Ectodermal cell (in vitro differentiated cells): ENCODE measurements at regions not wholly inside any gene's neighbourhood (a gene's known extent, or its start where the extent isn't known, plus 50 kb on each side); places are given as distances from the start of the nearest gene placed in this dataset.

Source experiments
- H3K27ac ChIP-seq: 2 replicates; pipeline ENCODE4 v1.7.0; 2013; ENCODE audit warnings: mild to moderate bottlenecking, low read depth, low read length; ENCODE audit not compliant: insufficient read depth, poor library complexity, severe bottlenecking
- H3K27me3 ChIP-seq: 2 replicates; pipeline ENCODE4 v1.7.0; 2013; ENCODE audit warnings: mild to moderate bottlenecking, low read length; ENCODE audit not compliant: insufficient read depth, control insufficient read depth, poor library complexity, severe bottlenecking
- H3K36me3 ChIP-seq: one replicate; pipeline ENCODE4 v1.7.0; 2013; ENCODE audit warnings: low read length; ENCODE audit not compliant: control insufficient read depth, insufficient read depth
- H3K4me1 ChIP-seq: one replicate; pipeline ENCODE4 v1.7.0; 2013; ENCODE audit warnings: low read length; ENCODE audit not compliant: control insufficient read depth, insufficient read depth
- H3K4me3 ChIP-seq: 2 replicates; pipeline ENCODE4 v1.7.0; 2013; ENCODE audit warnings: low read depth, low read length, control low read depth; ENCODE audit not compliant: insufficient read depth
- H3K9me3 ChIP-seq: 2 replicates; pipeline ENCODE4 v1.7.0; 2013; ENCODE audit warnings: mild to moderate bottlenecking, low read length, moderate library complexity; ENCODE audit not compliant: control insufficient read depth
- WGBS, 2 experiments: methylation state at CpG; one replicate each; pipeline ENCODE4 v1.1.7; 2013; ENCODE audit warnings: missing lambda C conversion rate in 2 of 2; 5-methylcytosine and 5-hydroxymethylcytosine counted together

DNA sequence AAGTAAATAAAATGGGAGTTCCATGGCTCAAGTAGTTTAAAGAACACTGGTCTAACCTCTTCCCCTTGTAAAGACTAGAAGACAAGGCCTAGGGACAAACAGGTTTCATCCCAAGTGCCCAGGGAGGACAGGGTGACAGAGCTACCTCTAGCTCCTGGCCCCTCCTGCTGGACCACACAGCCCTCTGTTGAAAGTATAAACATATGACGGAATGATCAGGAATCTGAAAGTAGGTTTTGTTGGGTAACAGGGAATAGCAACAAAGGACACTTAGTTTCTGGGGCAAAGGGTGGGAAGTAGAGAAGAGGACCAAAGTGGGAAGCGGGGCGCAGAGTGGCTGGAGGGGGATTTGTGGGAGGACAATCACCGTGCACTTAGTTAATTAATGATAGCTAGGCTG lies 67.0 kb upstream of the DAB2IP start:
- 93 to 94% methylated on average over 4 of the region's 4 CpGs for WGBS, 2 experiments
- H3K27me3 ChIP-seq = no peaks in the 10 kb centered on the region
- no peaks in the 10 kb centered on the region for H3K9me3 ChIP-seq
- no peaks in the 10 kb centered on the region for H3K36me3 ChIP-seq
- no peak overlapping the region for H3K27ac ChIP-seq
- peaks cover 19% of the 10 kb centered on the region for H3K4me1 ChIP-seq
- H3K4me3 ChIP-seq = no peak overlapping the region

DNA sequence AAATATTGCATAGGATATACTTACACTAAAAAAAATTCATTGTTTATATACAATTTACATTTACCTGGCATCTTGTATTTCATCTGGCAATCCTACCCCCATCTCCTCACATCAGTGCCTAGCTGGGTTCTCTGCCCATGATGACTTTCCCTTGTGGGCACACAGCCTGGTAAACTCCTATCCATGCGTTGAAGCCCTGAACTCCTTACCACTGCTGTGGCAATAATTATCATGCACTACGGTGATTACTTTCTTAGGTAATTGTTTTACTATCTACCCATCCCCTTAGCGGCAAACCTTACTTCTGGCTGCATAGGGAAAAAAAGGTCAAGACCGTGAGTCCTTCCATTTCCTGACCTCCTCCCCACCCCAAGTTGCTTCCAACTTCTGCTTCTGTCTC lies 63.6 kb upstream of the DAB2IP start:
- H3K27ac ChIP-seq = no peak overlapping the region
- no peaks in the 10 kb centered on the region for H3K27me3 ChIP-seq
- no peak overlapping the region for H3K4me3 ChIP-seq
- peaks cover 2% of the 10 kb centered on the region for H3K4me1 ChIP-seq
- WGBS, 2 experiments = 86 to 92% methylated on average over 4 of the region's 4 CpGs
- no peaks in the 10 kb centered on the region for H3K9me3 ChIP-seq
- no peaks in the 10 kb centered on the region for H3K36me3 ChIP-seq

DNA sequence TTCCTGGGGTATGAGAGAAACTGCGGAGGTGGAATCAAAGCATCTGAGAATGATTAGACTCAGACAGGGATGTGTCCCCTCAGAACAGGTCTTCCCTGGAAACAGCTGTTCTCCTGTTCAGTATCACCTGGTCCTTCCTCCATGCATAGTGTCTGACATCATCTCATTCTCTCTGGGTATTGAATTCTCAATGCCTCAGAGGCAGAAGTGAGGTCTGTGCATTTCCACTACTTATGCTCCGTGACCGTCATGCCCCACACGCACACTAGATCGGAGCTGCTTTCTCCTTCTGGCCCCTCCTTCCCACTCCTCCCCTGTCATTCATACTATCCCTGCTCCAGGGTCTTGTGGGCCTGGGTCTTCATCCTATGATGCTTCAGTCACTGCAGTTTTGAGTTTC lies 61.4 kb upstream of the DAB2IP start:
- H3K27me3 ChIP-seq = no peaks in the 10 kb centered on the region
- no peaks in the 10 kb centered on the region for H3K9me3 ChIP-seq
- H3K36me3 ChIP-seq = no peaks in the 10 kb centered on the region
- H3K4me1 ChIP-seq = no peaks in the 10 kb centered on the region
- WGBS, 2 experiments = 91 to 92% methylated on average over 5 of the region's 5 CpGs
- no peak overlapping the region for H3K27ac ChIP-seq
- H3K4me3 ChIP-seq = no peak overlapping the region

DNA sequence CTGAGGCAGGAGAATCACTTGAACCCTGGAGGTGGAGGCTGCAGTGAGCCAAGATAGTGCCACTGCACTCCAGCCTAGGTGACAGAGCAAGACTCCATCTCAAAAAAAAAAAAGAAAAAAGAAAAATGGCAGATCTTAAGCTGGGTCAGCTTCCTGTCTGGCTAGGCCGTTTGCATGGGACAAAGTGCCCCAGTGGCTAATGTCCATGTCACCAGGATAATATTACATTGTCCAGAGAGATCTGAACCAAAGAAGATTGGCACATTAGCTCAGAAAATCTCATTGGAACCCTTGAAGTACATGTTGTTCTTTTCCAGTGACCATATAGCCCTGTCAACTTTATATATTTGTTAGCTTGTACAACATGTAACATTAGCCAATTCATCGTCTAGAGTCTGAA lies 59.2 kb upstream of the DAB2IP start:
- Histone ChIP-seq H3K4me1 (no peaks in the 10 kb centered on the region), H3K4me3 (no peak overlapping the region), H3K27me3 (no peaks in the 10 kb centered on the region), H3K27ac (no peak overlapping the region), H3K9me3 (peaks cover 3% of the 10 kb centered on the region), H3K36me3 (no peaks in the 10 kb centered on the region)
- WGBS, 2 experiments = 94 to 95% methylated on average over 2 of the region's 2 CpGs

DNA sequence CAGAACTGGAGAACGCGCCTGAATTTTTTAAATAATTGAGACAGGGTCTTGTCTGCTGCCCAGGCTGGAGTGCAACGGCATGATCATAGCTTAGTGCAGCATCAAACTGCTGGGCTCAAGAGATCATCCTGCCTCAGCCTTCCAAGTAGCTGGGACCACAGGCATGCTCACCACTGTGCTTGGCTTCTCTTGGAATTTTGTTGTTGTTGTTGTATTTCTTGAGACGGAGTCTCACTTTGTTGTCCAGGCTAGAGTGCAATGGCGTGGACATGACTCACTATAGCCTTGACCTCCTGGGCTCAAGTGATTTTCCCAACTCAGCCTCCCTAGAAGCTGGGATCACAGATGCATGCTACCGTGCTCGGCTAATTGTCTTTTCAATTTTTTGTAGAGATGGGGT lies 58.4 kb upstream of the DAB2IP start:
- WGBS, 2 experiments = 88 to 98% methylated on average over 7 of the region's 7 CpGs
- H3K9me3 ChIP-seq = peaks cover 5% of the 10 kb centered on the region
- no peak overlapping the region for H3K27ac ChIP-seq
- no peaks in the 10 kb centered on the region for H3K36me3 ChIP-seq
- H3K4me3 ChIP-seq = no peak overlapping the region
- H3K4me1 ChIP-seq = no peaks in the 10 kb centered on the region
- no peaks in the 10 kb centered on the region for H3K27me3 ChIP-seq

DNA sequence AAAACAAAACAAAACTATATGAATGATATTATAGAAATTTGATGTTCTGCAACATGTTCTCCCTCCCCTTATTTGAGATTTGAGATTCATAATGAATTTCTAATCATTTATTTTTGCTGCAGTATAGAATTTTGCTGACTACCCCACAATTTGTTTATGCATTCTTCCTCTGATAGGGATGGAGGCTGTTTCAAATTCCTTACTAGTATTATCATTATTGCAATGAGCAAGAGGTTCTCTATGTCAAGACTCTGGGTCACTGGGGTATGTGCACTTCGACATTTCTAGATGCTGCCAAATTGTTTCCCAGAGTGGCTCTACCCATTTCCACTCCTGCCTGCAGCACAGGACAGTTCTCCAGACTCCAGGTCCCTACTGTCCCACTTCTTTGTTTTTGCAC lies 54.9 kb upstream of the DAB2IP start:
- 76 to 93% methylated on average over 1 of the region's 1 CpG for WGBS, 2 experiments
- no peak overlapping the region for H3K27ac ChIP-seq
- no peaks in the 10 kb centered on the region for H3K36me3 ChIP-seq
- H3K9me3 ChIP-seq = peaks cover 5% of the 10 kb centered on the region
- peaks cover 7% of the 10 kb centered on the region for H3K4me1 ChIP-seq
- peaks cover 17% of the 10 kb centered on the region for H3K27me3 ChIP-seq
- no peak overlapping the region for H3K4me3 ChIP-seq

DNA sequence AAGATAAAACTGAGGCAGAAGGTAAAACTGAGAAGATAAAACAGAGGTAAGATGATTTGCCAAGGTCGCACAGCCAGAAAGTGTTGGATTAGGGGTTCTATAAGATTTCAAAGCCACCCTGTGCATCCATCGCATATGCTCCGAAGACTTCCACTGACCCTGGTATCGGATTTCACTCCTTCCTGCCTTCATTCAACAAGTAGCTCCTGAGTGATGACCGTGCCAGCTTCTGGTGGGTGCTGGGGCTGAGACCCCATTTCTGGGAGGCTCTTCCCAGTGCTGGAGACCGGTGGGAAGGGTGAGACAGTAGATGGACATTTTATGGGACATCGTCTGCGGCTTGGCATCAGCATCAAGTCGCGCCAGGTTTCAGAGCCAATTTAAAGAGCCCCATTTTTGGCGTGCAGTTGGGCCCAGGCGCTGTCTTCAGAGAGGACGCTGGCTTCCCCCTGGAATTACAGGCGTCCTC lies 53.7 kb upstream of the DAB2IP start:
- H3K4me1 ChIP-seq = peaks cover 7% of the 10 kb centered on the region
- peaks cover 17% of the 10 kb centered on the region for H3K27me3 ChIP-seq
- no peaks in the 10 kb centered on the region for H3K36me3 ChIP-seq
- 10 to 11% methylated on average over 14 of the region's 14 CpGs for WGBS, 2 experiments
- H3K27ac ChIP-seq = peak overlapping the region; percentile 87
- peaks cover 5% of the 10 kb centered on the region for H3K9me3 ChIP-seq
- peak overlapping the region; percentile 75 for H3K4me3 ChIP-seq

DNA sequence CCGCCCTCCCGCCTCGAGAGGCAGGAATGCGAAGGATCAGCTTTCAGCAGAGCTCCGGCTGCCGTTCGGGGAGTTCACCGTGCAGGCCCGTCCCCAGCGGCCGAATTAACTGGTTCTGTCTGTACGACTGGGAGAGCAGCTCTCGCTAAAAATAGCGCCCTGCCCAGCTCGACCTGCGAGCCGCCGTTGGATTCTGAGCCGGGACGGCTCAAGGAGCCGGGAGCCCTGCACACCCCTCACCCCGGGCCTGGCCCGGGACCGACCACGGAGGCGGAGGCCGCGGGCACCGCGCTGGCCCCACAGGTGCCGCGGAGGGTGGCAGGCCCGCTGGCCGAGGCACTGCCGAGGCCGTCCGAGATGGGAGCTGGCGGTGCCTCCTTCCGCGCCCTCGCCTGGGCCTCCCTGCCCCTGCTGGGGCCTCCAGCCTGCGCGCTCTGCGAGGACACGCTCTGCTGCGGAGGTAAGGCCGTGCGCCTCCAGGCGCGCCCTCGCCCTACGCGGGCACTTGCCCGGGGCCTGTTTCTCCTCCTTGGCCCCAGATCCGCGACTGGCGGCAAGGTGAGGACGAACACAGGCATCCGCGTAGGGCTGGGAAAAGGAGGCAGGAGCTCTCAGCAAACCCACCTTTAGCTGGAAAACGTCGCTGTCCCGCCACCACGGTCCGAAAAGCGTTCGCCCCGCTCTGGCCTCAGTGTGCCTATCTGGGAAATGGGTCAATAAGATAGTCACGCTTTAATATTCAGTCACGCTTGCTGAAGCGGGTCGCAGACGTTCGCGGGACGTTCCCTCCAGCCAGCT lies 53.1 kb upstream of the DAB2IP start:
- Histone ChIP-seq H3K27ac (peak overlapping the region; percentile 87), H3K9me3 (peaks cover 5% of the 10 kb centered on the region), H3K4me3 (peak overlapping the region; percentile 75), H3K36me3 (no peaks in the 10 kb centered on the region), H3K4me1 (peaks cover 7% of the 10 kb centered on the region), H3K27me3 (peaks cover 17% of the 10 kb centered on the region)
- WGBS, 2 experiments = 1% methylated on average over 76 of the region's 76 CpGs

DNA sequence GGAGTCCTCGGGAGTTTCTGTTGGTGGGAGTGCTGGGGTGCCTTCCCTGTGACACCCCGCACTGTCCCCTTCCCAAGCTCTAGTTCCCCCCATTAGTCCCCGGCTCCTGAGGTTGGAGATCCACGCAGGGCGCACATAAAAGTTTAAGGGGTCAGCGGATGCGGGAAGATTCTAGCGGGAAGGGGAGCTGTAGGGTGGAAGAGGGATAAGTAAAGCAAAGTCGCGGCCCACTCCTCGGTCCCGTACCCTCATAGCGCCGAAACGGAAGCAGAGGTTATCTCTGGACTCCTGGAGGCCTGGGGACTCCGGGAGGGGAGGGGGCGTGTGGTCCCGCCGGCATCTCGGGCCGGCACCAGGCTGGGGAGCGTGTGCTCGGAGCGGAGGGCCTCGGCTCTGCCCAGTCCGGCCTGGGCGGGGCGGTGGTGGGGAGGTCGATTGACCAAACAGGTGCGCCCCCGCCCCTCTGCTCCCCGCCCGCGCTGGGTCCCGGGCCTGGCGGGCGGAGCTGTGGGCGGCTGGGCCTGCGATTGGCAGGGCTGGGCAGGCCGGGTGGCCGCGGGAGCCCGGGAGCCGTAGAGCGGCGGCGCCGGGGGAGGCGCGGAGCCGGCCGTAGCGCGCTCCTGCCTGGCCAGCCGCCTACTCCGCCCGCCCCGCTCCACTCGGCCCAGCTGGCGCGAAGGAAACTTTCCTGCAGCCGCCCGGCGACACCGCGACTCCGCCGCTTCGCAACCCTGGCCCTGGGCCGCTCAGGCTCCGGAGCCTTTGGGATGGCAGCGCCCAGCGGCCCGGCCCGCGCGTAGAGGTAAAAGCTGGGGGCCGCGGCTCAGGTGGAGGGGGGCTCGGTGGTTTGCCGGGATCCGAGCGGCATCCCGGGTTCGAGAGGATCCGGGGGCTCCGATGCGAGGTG lies 52.2 kb upstream of the DAB2IP start:
- H3K27ac ChIP-seq = no peak overlapping the region

More for the DNA sequence above, 52.2 kb upstream of the DAB2IP start:
- Histone ChIP-seq H3K27me3 (peaks cover 17% of the 10 kb centered on the region), H3K4me3 (peak overlapping the region; percentile 75), H3K4me1 (peaks cover 7% of the 10 kb centered on the region), H3K36me3 (no peaks in the 10 kb centered on the region), H3K9me3 (peaks cover 5% of the 10 kb centered on the region)
- 1 to 2% methylated on average over 88 of the region's 88 CpGs for WGBS, 2 experiments
